ENCODE measurements at regions not wholly inside any gene's neighbourhood (a gene's known extent, or its start where the extent isn't known, plus 50 kb on each side); places are given as distances from the start of the nearest gene placed in this dataset.
"Not testable (repeated sequence)": the region's sequence is repeated elsewhere in the genome, so short reads cannot be mapped to it uniquely, and the experiment has no call there.

GRCh38 chr16:48963901-48964615 lies 317.6 kb downstream of the CBLN1 start:
- no peaks in the 10 kb centered on the region for H3K36me3 Mint-ChIP-seq (ENCODE audit: low read depth)
- H3K9me3 Mint-ChIP-seq, result no peaks in the 10 kb centered on the region
- H3K4me3 Mint-ChIP-seq, result no peak overlapping the region
- H3K27ac Mint-ChIP-seq, result no peak overlapping the region
- H3K27me3 Mint-ChIP-seq, result no peaks in the 10 kb centered on the region
- intact Hi-C loops (cut with micrococcal nuclease), result no loop called here
- no peaks in the 10 kb centered on the region for H3K4me1 Mint-ChIP-seq (ENCODE audit: low read depth)

GRCh38 chr16:48963306-48963705 lies 318.3 kb downstream of the CBLN1 start:
- H3K4me3 Mint-ChIP-seq, result no peak overlapping the region
- no peaks in the 10 kb centered on the region for H3K4me1 Mint-ChIP-seq (ENCODE audit: low read depth)
- H3K9me3 Mint-ChIP-seq, result no peaks in the 10 kb centered on the region
- intact Hi-C loops (cut with micrococcal nuclease), result no loop called here
- no peaks in the 10 kb centered on the region for H3K27me3 Mint-ChIP-seq
- no peak overlapping the region for H3K27ac Mint-ChIP-seq
- H3K36me3 Mint-ChIP-seq (ENCODE audit: low read depth), result no peaks in the 10 kb centered on the region

- Mint-ChIP-seq H3K9me3 (no peaks in the 10 kb centered on the region), H3K36me3 (ENCODE audit: low read depth) (no peaks in the 10 kb centered on the region), H3K27ac (no peak overlapping the region), H3K4me3 (no peak overlapping the region), H3K27me3 (no peaks in the 10 kb centered on the region), H3K4me1 (ENCODE audit: low read depth) (no peaks in the 10 kb centered on the region)
- intact Hi-C loops (cut with micrococcal nuclease), result no loop called here
Observed at GRCh38 chr16:48961546-48961945, 320.1 kb downstream of the CBLN1 start.

- Mint-ChIP-seq H3K27me3 (no peaks in the 10 kb centered on the region), H3K4me1 (ENCODE audit: low read depth) (no peaks in the 10 kb centered on the region), H3K9me3 (no peaks in the 10 kb centered on the region), H3K27ac (no peak overlapping the region), H3K4me3 (no peak overlapping the region), H3K36me3 (ENCODE audit: low read depth) (no peaks in the 10 kb centered on the region)
- intact Hi-C loops (cut with micrococcal nuclease), result no loop called here
Observed at GRCh38 chr16:48960830-48961229, 320.8 kb downstream of the CBLN1 start.

GRCh38 chr16:48959747-48960146 lies 321.9 kb downstream of the CBLN1 start:
- Mint-ChIP-seq H3K4me1 (ENCODE audit: low read depth) (no peaks in the 10 kb centered on the region), H3K9me3 (no peaks in the 10 kb centered on the region), H3K4me3 (no peak overlapping the region), H3K27ac (no peak overlapping the region), H3K27me3 (no peaks in the 10 kb centered on the region), H3K36me3 (ENCODE audit: low read depth) (no peaks in the 10 kb centered on the region)
- intact Hi-C loops (cut with micrococcal nuclease), result no loop called here

- H3K36me3 Mint-ChIP-seq (ENCODE audit: low read depth), result no peaks in the 10 kb centered on the region
- H3K27ac Mint-ChIP-seq, result no peak overlapping the region
- no peak overlapping the region for H3K4me3 Mint-ChIP-seq
- H3K27me3 Mint-ChIP-seq, result no peaks in the 10 kb centered on the region
- H3K4me1 Mint-ChIP-seq (ENCODE audit: low read depth), result no peaks in the 10 kb centered on the region
- no peaks in the 10 kb centered on the region for H3K9me3 Mint-ChIP-seq
- intact Hi-C loops (cut with micrococcal nuclease), result no loop called here
Observed at GRCh38 chr16:48959204-48959603, 322.4 kb downstream of the CBLN1 start.

GRCh38 chr16:48958681-48959080 lies 323.0 kb downstream of the CBLN1 start:
- Mint-ChIP-seq H3K27ac (no peak overlapping the region), H3K9me3 (no peaks in the 10 kb centered on the region), H3K36me3 (ENCODE audit: low read depth) (no peaks in the 10 kb centered on the region), H3K4me3 (no peak overlapping the region), H3K27me3 (no peaks in the 10 kb centered on the region), H3K4me1 (ENCODE audit: low read depth) (no peaks in the 10 kb centered on the region)
- intact Hi-C loops (cut with micrococcal nuclease), result no loop called here

- no peak overlapping the region for H3K4me3 Mint-ChIP-seq
- intact Hi-C loops (cut with micrococcal nuclease), result no loop called here
- H3K27me3 Mint-ChIP-seq, result no peaks in the 10 kb centered on the region
- H3K36me3 Mint-ChIP-seq (ENCODE audit: low read depth), result no peaks in the 10 kb centered on the region
- H3K27ac Mint-ChIP-seq, result no peak overlapping the region
- H3K4me1 Mint-ChIP-seq (ENCODE audit: low read depth), result no peaks in the 10 kb centered on the region
- no peaks in the 10 kb centered on the region for H3K9me3 Mint-ChIP-seq
Observed at GRCh38 chr16:48956620-48957019, 325.0 kb downstream of the CBLN1 start.

GRCh38 chr16:48955837-48956236 lies 325.8 kb downstream of the CBLN1 start:
- Mint-ChIP-seq H3K36me3 (ENCODE audit: low read depth) (no peaks in the 10 kb centered on the region), H3K9me3 (no peaks in the 10 kb centered on the region), H3K4me3 (no peak overlapping the region), H3K27ac (no peak overlapping the region), H3K4me1 (ENCODE audit: low read depth) (no peaks in the 10 kb centered on the region), H3K27me3 (no peaks in the 10 kb centered on the region)
- intact Hi-C loops (cut with micrococcal nuclease), result no loop called here

- H3K27ac Mint-ChIP-seq; H3K4me1 Mint-ChIP-seq (ENCODE audit: low read depth); H3K9me3 Mint-ChIP-seq; H3K36me3 Mint-ChIP-seq (ENCODE audit: low read depth); H3K27me3 Mint-ChIP-seq; H3K4me3 Mint-ChIP-seq: not testable (repeated sequence)
- intact Hi-C loops (cut with micrococcal nuclease), result loop anchor here (5.0 kb wide), 1 partner anchor 49 kb away; no protein-coding TSS in a partner anchor
Observed at GRCh38 chr16:48951621-48952125, 330.0 kb downstream of the CBLN1 start.

GRCh38 chr16:48950184-48950583 lies 331.5 kb downstream of the CBLN1 start:
- Mint-ChIP-seq H3K4me3 (no peak overlapping the region), H3K4me1 (ENCODE audit: low read depth) (no peaks in the 10 kb centered on the region), H3K27me3 (no peaks in the 10 kb centered on the region), H3K9me3 (no peaks in the 10 kb centered on the region), H3K36me3 (ENCODE audit: low read depth) (no peaks in the 10 kb centered on the region), H3K27ac (no peak overlapping the region)
- intact Hi-C loops (cut with micrococcal nuclease), result loop anchor here (5.0 kb wide), 1 partner anchor 48 kb away; no protein-coding TSS in a partner anchor

GRCh38 chr16:48949636-48950035 lies 332.0 kb downstream of the CBLN1 start:
- no peaks in the 10 kb centered on the region for H3K9me3 Mint-ChIP-seq
- H3K27ac Mint-ChIP-seq, result no peak overlapping the region
- no peaks in the 10 kb centered on the region for H3K27me3 Mint-ChIP-seq
- H3K4me1 Mint-ChIP-seq (ENCODE audit: low read depth), result no peaks in the 10 kb centered on the region
- no peaks in the 10 kb centered on the region for H3K36me3 Mint-ChIP-seq (ENCODE audit: low read depth)
- intact Hi-C loops (cut with micrococcal nuclease), result loop anchor here (5.0 kb wide), 1 partner anchor 47 kb away; no protein-coding TSS in a partner anchor
- H3K4me3 Mint-ChIP-seq, result no peak overlapping the region

- Mint-ChIP-seq H3K27me3 (no peaks in the 10 kb centered on the region), H3K27ac (no peak overlapping the region), H3K9me3 (no peaks in the 10 kb centered on the region), H3K36me3 (ENCODE audit: low read depth) (no peaks in the 10 kb centered on the region), H3K4me1 (ENCODE audit: low read depth) (no peaks in the 10 kb centered on the region), H3K4me3 (no peak overlapping the region)
- intact Hi-C loops (cut with micrococcal nuclease), result no loop called here
Observed at GRCh38 chr16:48948911-48949310, 332.7 kb downstream of the CBLN1 start.

- no peaks in the 10 kb centered on the region for H3K27me3 Mint-ChIP-seq
- H3K9me3 Mint-ChIP-seq, result no peaks in the 10 kb centered on the region
- no peaks in the 10 kb centered on the region for H3K4me1 Mint-ChIP-seq (ENCODE audit: low read depth)
- intact Hi-C loops (cut with micrococcal nuclease), result no loop called here
- H3K36me3 Mint-ChIP-seq (ENCODE audit: low read depth), result no peaks in the 10 kb centered on the region
- H3K27ac Mint-ChIP-seq, result no peak overlapping the region
- no peak overlapping the region for H3K4me3 Mint-ChIP-seq
Observed at GRCh38 chr16:48947371-48947713, 334.3 kb downstream of the CBLN1 start.
